GM19239 (cell line): ENCODE measurements at regions not wholly inside any gene's neighbourhood (a gene's known extent, or its start where the extent isn't known, plus 50 kb on each side); places are given as distances from the start of the nearest gene placed in this dataset.

Experiments
- DNase-seq: peaks from one replicate; pipeline ENCODE4 v3.0.0; 2011; ENCODE audit warnings: low spot score; ENCODE audit not compliant: insufficient read length
- FAIRE-seq: peaks from 2 replicates; lab custom pipeline; 2011; peaks lifted over from hg19 to GRCh38; lab: Jason Lieb, UNC

GRCh38 chr5:40022057-40022456 is 597.3 kb upstream of the DAB2 start:
- FAIRE-seq, result no peak
- no peak for DNase-seq

GRCh38 chr5:40021007-40021406 is 596.2 kb upstream of the DAB2 start:
- DNase-seq (no peak), FAIRE-seq (no peak)

GRCh38 chr5:40017918-40018317 is 593.1 kb upstream of the DAB2 start:
- no peak for DNase-seq
- no peak for FAIRE-seq

- no peak for FAIRE-seq
These were observed 592.4 kb upstream of the DAB2 start for GRCh38 chr5:40017135-40017534.

GRCh38 chr5:40010436-40010835 is 585.7 kb upstream of the DAB2 start:
- FAIRE-seq (no peak), DNase-seq (no peak)

More at GRCh38 chr5:40017135-40017534, 592.4 kb upstream of the DAB2 start:
- DNase-seq, result no peak

- DNase-seq (no peak), FAIRE-seq (no peak)
These were observed 581.5 kb upstream of the DAB2 start for GRCh38 chr5:40006260-40006659.

- no peak for FAIRE-seq
These were observed 577.0 kb upstream of the DAB2 start for GRCh38 chr5:40001796-40002195.

GRCh38 chr5:39998518-39998917 is 573.7 kb upstream of the DAB2 start:
- DNase-seq (no peak), FAIRE-seq (no peak)

More at GRCh38 chr5:40001796-40002195, 577.0 kb upstream of the DAB2 start:
- DNase-seq, result no peak

GRCh38 chr5:39995990-39996389 is 571.2 kb upstream of the DAB2 start:
- FAIRE-seq, result no peak
- no peak for DNase-seq

GRCh38 chr5:39992617-39993202 is 567.9 kb upstream of the DAB2 start:
- DNase-seq (no peak), FAIRE-seq (no peak)

- FAIRE-seq, result no peak
- DNase-seq, result no peak
These were observed 561.8 kb upstream of the DAB2 start for GRCh38 chr5:39986614-39987013.

GRCh38 chr5:39980056-39980455 is 555.3 kb upstream of the DAB2 start:
- FAIRE-seq, result no peak

GRCh38 chr5:39977066-39977655 is 552.4 kb upstream of the DAB2 start:
- FAIRE-seq (no peak), DNase-seq (no peak)

More at GRCh38 chr5:39980056-39980455, 555.3 kb upstream of the DAB2 start:
- no peak for DNase-seq

GRCh38 chr5:39970117-39970798 is 545.5 kb upstream of the DAB2 start:
- FAIRE-seq (no peak), DNase-seq (no peak)

GRCh38 chr5:39968381-39968780 is 543.6 kb upstream of the DAB2 start:
- FAIRE-seq, result no peak
- no peak for DNase-seq

- DNase-seq (no peak), FAIRE-seq (no peak)
These were observed 530.4 kb upstream of the DAB2 start for GRCh38 chr5:39955156-39955555.

- DNase-seq (no peak), FAIRE-seq (no peak)
These were observed 526.3 kb upstream of the DAB2 start for GRCh38 chr5:39951070-39951469.

- DNase-seq, result peak; percentile 8
- FAIRE-seq, result peak; percentile 55
These were observed 524.2 kb upstream of the DAB2 start for GRCh38 chr5:39948867-39949468.

- no peak for DNase-seq
- FAIRE-seq, result no peak
These were observed 523.6 kb upstream of the DAB2 start for GRCh38 chr5:39948341-39948740.

GRCh38 chr5:39947657-39948056 is 522.9 kb upstream of the DAB2 start:
- FAIRE-seq, result no peak
- no peak for DNase-seq

- DNase-seq (no peak), FAIRE-seq (no peak)
These were observed 521.7 kb upstream of the DAB2 start for GRCh38 chr5:39946356-39947045.
